ENCODE measurements at regions not wholly inside any gene's neighbourhood (a gene's known extent, or its start where the extent isn't known, plus 50 kb on each side); places are given as distances from the start of the nearest gene placed in this dataset.

DNA sequence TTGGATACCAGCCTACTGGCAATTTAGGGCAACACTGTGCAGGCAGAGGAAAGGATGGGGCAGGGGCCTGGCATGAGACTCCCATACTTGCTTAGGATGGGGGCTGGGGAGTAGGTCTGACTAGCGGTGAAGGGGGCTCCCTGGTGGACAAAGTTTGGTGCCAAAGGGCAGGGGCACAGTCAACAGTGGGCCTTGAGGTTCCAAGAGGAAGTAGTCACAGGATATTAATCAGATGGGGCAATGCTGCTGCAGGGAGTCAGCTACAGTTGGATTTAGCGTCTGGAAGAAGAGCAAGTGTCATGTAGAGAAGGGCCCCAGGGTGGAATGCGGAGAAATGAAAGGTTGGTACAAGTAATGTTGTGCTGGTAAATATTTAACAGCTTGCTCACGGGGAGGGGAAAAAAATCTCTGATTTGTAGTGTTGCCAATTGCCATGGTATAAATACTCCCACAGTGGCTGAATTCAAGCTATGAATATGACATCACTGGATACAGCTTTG, 139.4 kb downstream of the PJA1 start:
- no peak for DNase-seq (ENCODE audit: low spot score)

DNA sequence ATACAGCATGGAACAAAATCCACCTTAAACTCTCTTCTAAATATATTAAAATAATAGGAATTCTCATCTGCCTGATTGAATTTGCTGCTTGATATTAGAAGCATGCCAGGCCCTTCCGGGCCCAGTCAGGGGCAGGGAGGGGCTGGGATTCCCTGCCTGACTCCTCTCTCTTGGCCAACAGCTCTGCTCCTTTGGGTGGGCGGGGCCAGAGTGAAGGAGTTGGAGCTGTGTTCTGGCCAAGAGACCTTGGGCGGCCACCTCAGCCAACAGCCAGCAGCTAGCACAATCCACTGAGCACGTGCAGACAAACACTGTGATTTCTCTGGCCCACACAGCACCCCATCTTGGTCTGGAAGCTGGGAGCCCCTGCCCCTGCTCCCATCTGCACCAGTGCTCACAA, 140.3 kb downstream of the PJA1 start:
- DNase-seq (ENCODE audit: low spot score) = no peak

DNA sequence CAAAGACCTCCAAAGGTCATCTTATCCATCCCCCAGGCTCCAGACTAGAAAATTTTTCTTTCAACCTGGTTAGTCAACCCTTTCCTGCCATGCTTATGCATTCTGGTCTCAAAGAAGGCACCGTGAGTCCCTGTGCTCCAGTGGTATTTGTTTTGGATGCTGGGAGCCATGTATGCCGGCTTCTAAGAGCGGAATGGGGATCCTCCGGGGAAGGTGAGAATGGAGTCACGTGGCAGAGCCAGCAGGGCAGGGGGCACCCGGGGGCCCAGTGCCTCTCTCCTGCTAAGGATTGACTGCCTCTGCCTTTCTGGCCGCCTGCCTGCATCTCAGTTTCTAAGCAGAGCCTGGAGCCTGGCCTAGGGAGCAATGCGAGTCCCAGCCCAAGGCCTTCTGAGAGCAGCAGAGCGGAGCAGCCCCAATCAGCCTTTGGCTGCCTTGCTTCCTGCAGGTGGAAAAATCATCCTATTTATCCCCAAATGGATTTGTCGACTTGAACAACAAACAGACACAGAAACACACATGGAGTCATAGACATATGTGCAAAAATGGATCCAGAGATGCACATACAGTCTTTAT, 141.0 kb downstream of the PJA1 start:
- DNase-seq (ENCODE audit: low spot score) = no peak

DNA sequence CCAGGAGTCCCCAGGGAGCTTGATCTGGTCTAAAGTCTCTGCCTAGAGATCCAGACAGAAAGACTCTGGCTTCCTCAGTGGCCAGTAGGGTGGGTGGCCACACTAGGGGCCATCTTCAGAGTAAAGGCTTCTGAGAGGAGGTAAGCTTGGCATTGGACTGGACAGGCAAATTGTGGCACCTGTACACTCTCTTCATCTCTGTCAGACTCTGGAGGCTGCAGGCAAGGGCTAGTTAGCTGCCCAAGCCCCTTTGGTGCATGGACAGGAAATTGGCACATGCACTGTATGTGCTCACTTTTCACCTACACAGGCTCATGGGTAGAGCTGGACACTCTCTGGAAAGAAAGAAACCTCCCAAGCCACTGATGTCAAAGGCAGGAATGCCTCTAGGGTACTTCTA, 142.8 kb downstream of the PJA1 start:
- DNase-seq (ENCODE audit: low spot score) = no peak

DNA sequence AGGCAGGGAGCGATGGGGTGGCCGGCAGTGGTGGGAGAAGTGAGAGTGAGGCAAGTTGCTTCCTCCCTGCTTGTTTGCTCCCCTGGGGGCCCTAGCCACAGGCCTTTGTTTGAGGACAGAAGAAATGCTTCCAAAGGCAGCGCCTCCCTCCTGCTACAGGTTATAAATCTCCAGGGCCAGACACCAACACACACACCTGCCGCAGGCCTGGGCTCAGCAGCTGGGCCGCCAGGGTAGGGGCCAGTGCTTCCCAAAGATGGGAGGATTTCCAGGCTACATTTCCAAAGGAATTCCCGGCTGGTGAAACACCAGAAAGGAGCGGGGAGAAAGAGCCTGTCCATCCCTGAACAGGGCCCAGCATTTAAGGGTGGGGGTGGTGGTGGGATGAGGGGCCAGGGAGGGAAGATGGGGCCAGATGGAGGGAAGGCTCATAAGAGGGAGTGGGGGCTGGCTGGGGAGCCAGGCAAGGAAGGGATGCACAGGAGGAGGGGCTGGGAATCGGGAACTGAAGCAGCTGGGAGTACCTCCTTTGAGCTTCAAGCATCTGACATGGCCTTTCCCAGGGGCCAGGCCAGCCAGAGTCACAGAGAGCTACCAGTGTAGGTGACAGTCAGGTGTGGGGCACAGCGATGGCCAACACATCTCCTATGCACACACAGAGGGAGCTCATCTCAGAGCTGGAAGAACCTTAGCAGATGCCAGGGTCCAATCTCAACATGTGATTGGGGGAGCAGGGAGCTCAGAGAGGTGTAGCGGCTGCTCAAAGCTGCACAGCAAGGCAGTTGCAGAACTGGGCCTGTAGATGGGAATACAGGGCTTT, 143.9 kb downstream of the PJA1 start:
- no peak for DNase-seq (ENCODE audit: low spot score)

DNA sequence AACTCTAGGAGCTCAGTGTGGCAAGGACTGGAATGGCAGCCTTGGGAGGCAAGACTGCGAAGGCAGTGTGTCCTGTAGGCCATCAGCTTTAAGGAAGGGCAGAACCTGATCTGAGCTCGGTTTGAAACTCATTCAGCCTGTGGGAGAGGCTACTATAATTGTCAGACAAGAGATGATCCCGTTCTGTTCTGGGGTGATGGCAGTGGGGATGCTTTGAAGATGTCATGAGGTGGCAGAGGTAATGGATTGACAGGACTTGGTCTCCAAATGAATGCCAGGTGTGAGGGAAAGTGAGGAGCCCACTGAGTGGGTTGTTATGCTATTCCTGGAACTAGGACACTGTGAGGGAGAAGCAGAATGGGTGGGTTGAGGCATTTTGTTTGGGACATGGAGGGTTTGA, 144.9 kb downstream of the PJA1 start:
- DNase-seq (ENCODE audit: low spot score) = no peak

DNA sequence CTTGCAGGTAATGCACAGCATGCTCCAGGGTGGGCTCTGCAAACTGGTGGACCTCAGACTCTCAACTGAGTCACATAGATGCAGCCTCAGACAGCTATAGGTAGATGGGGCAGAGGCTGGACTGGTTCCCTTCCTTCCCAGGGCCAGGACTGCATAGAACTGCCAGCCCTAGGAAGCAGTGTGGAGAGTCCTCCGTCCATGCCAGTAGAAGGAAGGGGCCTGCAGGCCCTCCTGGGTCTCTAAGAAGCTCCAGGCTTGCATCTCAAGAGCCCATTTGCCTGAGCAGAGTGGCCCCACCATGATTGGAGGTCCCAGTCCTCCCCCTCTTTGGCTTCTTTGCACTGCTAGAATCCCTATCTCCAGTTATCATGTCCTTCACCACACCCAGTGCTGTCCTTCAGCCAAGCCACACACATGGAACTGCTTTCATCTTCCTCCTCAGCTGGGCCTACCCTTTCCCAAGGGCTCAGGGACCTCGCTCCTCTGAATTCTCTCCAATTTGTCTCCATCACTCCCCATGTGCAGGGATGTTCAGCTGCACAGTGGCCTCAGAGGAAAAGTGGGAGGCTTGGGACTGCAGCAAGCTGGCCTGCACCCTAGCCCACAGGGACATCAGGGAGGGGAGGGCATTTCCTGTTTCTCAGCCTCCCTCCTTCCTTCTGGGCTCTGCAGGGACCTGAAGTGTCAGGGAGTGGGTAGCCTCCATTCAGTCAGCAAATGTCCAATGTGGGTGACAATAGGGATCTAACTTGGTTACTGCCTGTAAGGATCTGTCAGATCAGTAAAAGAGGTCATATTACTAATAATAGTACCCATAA, 146.0 kb downstream of the PJA1 start:
- no peak for DNase-seq (ENCODE audit: low spot score)

DNA sequence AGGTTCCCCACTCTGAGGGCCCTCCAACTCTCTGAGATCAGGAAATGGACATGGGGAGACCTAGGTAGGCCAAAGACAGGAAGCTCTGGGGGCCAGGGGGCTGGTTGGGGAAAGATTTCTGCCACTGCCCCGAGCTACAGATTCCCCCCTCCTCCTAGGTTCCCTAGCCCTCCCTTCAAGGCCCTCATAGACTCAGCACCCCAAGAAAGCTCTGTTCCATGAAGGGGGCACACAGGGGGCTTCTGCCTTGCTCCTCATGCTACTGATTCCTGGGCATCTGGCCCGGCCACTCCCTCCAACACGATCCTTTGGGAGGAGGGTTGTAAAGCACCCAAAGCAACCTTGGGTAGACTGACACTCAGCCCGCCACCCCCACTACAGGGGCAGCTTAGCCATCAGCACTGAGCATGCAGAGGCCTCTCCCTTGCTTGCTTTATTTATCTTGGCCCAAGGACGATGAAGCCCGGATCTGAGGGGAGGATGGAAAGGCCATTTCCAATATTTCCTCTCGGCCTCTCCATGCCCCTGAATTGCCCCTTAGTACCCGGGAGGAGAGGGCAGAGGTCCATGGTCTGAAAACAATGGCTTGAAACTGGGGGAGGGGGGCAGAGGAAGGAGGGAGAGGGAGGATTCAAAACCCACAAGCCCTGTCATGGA, 146.7 kb downstream of the PJA1 start:
- DNase-seq (ENCODE audit: low spot score) = no peak

DNA sequence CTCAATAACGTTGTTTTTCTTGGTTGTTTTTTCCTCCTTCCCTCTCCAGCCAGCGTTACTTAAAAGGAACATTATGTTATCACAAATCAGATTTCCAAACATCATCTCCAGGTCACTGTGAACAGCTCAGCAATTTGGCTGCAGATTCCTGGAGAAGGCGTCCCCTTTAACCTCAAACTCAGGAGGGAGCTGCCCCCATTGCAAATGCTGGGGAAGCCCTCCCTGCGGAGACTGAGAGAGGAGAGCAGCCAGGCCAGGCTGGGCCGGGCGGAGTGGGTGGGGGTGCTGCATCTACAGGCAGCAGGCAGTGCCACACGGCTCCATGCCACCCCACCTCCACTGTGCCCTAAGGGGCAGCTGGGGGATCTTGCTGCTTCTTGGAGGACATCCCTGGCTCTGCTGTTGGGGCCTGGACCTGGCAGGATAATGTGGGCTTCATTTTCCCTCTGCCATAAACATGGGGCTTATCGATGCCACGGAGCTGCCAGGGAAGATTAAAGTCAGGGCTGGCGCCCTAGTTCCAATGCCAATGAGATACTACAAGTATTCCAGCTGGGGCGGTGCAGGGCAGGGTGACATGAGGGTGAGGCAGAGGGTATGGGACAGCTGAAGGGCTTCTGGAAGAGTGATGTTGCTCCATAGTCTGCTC, 148.8 kb downstream of the PJA1 start:
- DNase-seq (ENCODE audit: low spot score) = no peak

DNA sequence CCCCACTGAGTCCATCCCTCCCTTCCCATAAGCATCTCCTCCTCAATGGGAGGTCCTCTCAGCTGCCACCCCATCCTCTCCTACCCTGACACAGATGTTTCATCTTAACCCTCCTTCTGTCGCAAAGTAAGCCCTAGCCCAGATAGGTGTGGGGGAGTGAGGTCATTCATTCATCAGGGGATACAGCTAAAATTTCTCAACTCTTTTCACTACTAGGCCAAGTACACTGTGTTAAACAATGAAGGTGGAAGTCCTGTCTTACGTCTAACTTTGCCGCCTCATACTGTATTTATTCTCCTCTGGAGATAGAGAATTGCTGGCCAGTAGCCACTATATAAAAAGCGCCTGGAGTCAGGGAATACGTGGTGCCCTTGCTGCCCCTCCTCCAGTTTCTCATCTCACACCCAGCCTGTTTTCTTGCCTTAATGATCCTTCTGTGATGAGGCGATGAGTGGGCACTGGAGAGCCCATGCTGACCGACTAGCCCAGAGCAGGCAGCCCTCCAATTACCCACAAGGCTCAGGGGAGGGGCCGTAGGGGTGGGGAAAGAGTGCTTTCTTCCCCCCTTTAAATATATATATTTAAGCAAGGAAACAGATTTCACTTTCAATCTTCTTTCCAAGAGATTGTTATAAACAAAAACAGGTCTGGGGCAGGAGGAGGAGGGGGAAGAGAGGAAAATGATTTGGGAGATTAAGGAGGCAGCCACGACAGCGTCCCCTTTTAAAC, 149.5 kb downstream of the PJA1 start:
- DNase-seq (ENCODE audit: low spot score) = no peak

DNA sequence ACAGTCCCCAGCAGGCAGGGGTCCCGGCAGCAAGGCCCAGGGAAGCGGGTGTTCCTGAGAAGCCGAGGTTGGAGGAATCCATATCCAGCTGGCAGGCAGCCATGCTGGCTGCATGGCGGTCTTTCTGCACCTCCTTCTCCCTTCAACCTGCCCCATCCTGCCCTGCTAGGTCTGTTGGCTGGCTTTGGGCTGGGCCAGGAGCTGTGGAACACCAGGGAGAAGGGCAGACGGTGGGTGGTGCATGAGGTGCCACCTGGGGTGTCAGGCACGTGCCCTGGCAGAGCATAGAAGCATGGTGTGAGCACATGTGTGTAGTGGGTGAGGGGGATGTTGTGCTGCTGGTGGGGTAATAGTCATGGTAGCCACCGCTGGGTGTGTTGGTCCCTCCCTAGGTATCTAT, 150.1 kb downstream of the PJA1 start:
- no peak for DNase-seq (ENCODE audit: low spot score)

DNA sequence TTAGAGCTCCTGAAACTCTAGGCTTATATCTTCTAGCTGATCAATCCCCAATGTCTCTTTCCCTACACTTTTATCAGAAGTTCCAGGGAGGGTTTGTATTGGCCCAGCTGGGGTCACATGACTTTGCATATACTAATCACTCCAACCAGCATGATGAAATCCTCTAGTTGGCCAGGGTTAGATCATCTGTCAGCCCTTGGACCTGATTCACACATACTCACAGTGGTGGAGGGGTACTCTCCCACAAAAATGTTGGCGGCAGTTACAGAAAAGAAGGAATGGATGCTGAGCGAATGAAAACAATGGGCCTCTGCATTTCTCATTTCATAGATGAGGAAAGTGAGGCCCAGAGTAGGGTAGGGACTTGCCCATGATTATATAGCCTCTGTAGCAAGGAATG, 151.1 kb downstream of the PJA1 start:
- no peak for DNase-seq (ENCODE audit: low spot score)

DNA sequence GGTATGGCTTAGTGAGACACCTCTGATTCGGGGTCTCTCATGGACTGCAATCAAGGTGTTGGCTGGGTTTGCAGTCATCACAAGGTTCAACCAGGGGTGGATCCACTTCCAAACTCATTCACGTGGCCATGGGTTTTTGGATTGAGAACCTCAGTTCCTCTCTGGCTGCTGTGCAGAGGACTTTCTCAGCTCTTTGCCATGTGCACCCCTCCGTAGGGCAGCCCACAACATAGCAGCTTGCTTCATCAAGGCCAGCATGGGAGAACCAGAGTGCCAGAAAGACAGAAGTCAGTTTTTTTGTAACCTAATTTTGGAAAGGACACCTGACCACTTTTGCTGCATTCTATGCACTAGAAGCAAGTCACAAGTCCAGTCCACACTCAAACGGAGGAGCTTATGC, 154.9 kb downstream of the PJA1 start:
- no peak for DNase-seq (ENCODE audit: low spot score)

DNA sequence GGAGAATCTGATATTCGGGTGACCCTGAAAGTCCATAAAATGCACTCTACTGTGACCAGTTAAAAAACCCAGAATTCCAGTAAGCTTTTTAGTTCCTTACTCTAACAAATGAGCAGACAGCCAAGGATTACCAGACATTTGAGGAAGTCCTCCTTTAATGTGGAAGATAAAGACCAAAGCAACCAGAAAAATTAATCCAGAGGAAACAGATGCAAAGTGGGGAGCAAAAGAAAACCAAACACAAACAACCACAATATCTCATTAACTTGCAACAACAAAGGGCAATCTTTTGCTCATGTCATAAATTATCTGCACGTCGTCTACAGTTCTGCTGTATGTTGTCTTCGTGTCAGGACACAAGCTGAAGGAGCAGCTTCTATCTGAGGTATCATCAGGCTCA, 164.4 kb downstream of the PJA1 start:
- DNase-seq (ENCODE audit: low spot score) = no peak

DNA sequence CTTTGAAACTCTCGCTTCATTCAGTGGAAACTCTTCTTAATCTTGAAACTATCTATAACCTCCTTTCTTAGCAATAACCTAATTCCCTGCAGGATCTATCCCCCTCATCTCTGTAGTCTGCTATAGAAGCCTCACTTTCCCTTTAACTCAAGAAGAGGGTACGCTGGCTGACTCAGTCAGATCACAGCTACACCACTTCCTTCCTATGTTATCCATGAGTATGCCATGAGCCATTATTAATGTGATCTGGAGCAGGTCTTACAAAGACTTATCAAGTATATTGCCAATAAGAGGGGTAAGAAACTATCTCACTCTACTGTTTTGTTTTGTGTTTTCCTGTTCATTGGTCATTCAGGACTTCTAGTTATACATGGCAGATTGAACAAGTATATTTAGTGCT, 165.3 kb downstream of the PJA1 start:
- no peak for DNase-seq (ENCODE audit: low spot score)

DNA sequence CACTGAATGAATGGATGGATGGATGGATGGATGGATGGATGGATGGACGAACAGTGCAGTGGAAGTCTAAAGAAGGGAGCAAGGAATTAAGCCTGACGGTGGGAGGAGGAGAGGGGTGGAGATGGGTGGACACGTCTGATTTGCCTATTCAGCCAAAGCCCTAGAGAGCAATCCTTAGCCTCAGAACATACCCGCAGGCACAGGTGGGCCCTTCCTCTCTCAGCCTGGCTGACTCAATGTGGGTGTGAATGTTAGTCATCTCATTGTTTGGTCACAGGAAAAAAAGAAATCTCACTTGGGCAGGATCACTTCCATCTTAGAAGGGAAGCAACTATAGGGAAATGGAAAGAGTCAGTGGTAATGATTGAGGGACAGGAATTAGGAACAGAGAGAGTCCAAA, 165.9 kb downstream of the PJA1 start:
- no peak for DNase-seq (ENCODE audit: low spot score)

DNA sequence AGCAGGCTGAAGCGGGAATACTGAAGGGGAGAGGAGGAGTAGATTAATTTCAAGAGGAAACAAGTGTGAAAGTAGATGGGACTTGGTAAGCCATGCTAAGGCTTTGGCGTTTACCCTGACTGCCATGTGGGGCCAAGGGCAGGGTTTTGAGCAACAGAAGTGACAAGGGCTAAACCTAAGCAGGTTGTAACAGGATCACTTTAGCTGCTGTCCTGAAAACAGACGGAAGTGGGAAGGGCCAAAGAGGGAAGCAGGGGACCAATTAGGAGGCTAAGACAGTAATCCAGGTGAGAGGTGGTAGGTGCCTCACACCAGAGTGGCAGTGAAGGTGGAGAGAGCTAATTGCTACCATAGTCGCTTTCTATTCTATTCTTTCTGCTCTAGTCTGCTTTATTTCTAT, 166.5 kb downstream of the PJA1 start:
- DNase-seq (ENCODE audit: low spot score) = no peak

DNA sequence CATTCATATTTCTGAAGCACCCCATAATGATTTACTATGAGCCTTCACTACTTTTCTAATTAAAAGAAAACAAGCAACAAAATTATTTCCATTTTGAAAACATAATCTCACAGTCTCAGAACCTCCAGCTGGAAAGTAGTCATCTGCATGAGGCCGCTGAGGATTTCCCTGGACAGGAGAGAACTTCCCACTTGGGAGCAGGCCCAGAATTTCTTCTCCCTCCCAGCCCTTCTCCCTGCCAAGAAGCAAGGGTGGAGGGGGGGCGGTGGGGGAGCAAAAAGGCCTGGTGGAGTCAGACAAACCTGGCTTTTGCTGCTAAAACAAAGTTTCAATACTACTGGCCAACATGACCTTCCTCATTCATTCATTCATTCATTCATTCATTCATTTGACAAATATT, 167.3 kb downstream of the PJA1 start:
- DNase-seq (ENCODE audit: low spot score) = no peak

DNA sequence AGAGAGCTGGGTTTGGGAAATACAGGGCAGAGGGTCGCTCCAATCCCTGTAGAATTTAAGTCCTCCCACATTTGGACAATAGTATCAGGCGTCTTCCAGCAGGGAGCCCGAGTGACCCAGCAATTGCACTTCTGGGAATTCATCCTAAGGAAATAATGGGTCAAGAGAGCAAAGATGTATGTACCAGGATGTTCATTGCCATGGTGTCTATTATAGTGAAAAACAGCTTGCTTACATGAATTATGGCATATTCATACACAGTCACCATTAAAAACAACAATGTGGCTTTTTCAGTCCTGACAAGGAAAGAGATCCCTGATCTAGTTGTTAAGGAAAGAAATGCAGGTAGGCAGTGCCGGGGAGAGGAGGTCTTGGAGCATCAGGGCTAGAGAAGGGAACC, 167.7 kb downstream of the PJA1 start:
- no peak for DNase-seq (ENCODE audit: low spot score)

DNA sequence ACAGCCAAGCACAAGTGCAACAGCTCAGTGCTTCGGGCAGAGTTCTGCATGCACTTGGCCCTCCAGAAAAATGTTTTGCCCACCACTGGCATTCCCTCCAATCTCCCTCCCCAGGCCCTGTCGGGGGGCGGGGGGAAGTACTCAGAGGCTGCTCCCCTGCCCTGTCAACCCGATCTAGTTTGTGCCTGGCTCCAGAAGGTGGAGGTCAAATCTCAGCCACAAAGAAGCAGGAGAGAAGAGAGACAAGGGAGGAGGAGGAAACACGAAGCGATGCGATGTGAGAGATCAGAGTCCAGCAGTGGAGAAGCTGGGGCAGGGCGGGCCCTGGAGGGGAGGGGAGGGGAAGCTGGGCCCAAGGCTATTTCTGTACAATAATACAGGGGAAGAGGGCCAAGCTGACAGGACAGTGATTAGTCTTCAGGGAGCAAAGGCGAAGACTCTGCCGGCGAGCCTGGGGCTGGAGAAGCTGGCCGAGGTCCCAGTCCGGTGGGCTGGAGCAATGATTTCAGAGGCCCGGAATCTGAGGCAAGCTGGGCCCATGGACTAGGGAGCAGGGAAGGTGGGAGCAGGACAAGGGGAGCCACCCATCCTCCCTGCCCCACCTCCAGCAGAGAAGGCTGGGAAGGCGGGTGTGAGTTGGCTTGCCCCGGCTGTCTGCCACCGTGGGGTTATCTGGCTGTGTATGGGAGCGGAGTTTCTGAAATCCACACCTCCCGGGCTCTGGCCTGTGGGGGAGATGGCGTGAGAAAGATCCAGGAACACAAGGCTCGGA, 167.1 kb downstream of the EFNB1 start:
- DNase-seq (ENCODE audit: low spot score) = no peak

DNA sequence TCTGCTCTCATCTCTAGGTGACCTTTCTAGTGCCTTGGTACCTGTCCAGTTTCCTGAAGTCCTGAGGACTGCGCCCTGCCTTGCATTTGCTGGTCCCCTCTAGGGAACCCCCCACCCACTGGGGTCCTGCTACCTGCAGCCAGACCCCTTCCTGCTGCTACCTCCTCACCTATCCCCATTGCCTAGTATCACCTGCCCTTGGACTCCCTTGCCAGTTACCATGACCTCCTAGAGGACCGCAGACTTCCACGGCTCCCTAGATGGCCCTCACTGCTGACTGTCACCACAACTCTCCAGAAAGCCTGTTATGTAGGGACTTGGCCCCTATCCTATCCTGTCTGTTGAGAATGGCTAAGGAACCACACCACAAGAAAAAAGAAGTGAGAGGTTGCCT, 166.6 kb downstream of the EFNB1 start:
- no peak for DNase-seq (ENCODE audit: low spot score)
